OCI-LY3 (cell line): ENCODE measurements at regions not wholly inside any gene's neighbourhood (a gene's known extent, or its start where the extent isn't known, plus 50 kb on each side); places are given as distances from the start of the nearest gene placed in this dataset.

Experiments used
- H2AFZ ChIP-seq: fragments of 200-600, 300-600 bp; shearing (Covaris generic); 2 replicates; pipeline ENCODE4 v1.6.0; 2014; ENCODE audit warnings: antibody characterized with exemption, low read depth, low read length
- H3K27ac ChIP-seq: fragments of 200-600, 300-600 bp; sonication (generic); 2 replicates; pipeline ENCODE4 v1.5.1; 2014; ENCODE audit warnings: mild to moderate bottlenecking, low read length, moderate library complexity, mixed read lengths
- H3K27me3 ChIP-seq: fragments of 200-600, 300-600 bp; sonication (generic); 2 replicates; pipeline ENCODE4 v1.6.1; 2014; ENCODE audit warnings: low read depth, low read length, mixed read lengths
- H3K36me3 ChIP-seq: fragments of 200-600, 300-600 bp; sonication (generic); replicated peaks from 2 replicates; pipeline ENCODE3; 2014; ENCODE audit warnings: low read depth, low read length, mixed read lengths
- H3K4me1 ChIP-seq: fragments of 300-600, 200-600 bp; sonication (generic); 2 replicates; pipeline ENCODE4 v1.6.1; 2014; ENCODE audit warnings: low read length, mixed read lengths
- H3K4me2 ChIP-seq: fragments of 200-600, 300-600 bp; sonication (generic); 2 replicates; pipeline ENCODE4 v1.6.1; 2014; ENCODE audit warnings: low read length, mixed read lengths
- H3K4me3 ChIP-seq: fragments of 300-600, 200-600 bp; sonication (generic); 2 replicates; pipeline ENCODE4 v1.5.1; 2014; ENCODE audit warnings: antibody characterized with exemption, mild to moderate bottlenecking, low read length, moderate library complexity
- H3K79me2 ChIP-seq: fragments of 300-600, 200-600 bp; shearing (Covaris generic); 2 replicates; pipeline ENCODE4 v1.6.1; 2014; ENCODE audit warnings: mild to moderate bottlenecking, low read length, mixed read lengths
- H3K9ac ChIP-seq: fragments of 300-600, 200-600 bp; shearing (Covaris generic); 2 replicates; pipeline ENCODE4 v1.6.0; 2014; ENCODE audit warnings: mild to moderate bottlenecking, low read length, moderate library complexity
- H3K9me3 ChIP-seq: fragments of 200-600, 300-600 bp; shearing (Covaris generic); 2 replicates; pipeline ENCODE4 v1.6.1; 2014; ENCODE audit warnings: low read length, mixed read lengths; ENCODE audit not compliant: insufficient read depth
- H4K20me1 ChIP-seq: fragments of 200-600, 300-600 bp; sonication (generic); 2 replicates; pipeline ENCODE4 v1.6.1; 2016; ENCODE audit warnings: low read length, mixed read lengths; ENCODE audit not compliant: insufficient read depth
- CTCF ChIP-seq: fragments of 200-600, 300-600 bp; sonication (generic); IDR thresholded peaks from 2 replicates; pipeline ENCODE4 v1.5.1; 2014; ENCODE audit warnings: antibody characterized with exemption, low read length, low read depth
- EZH2phosphoT487 ChIP-seq: fragments of 200-600 bp; shearing (Covaris generic); IDR thresholded peaks from 2 replicates; pipeline ENCODE4 v1.6.1; 2018; ENCODE audit warnings: antibody characterized with exemption, mixed run types, low read depth

- Histone ChIP-seq H3K79me2 (no peaks in the 10 kb centered on the region), H3K4me1 (no peaks in the 10 kb centered on the region), H3K27ac (no peak overlapping the region), H2AFZ (no peak overlapping the region), H3K9ac (no peak overlapping the region), H4K20me1 (no peaks in the 10 kb centered on the region), H3K36me3 (no peaks in the 10 kb centered on the region), H3K9me3 (no peaks in the 10 kb centered on the region), H3K4me2 (no peak overlapping the region), H3K27me3 (no peaks in the 10 kb centered on the region), H3K4me3 (no peak overlapping the region)
- no peak for TF ChIP-seq CTCF
- TF ChIP-seq EZH2phosphoT487 = no peak
Measured at GRCh38 chr6:170229851-170230519, 60.9 kb downstream of the DLL1 start.

- H3K79me2 ChIP-seq = no peaks in the 10 kb centered on the region
- H3K4me3 ChIP-seq = no peak overlapping the region
- no peaks in the 10 kb centered on the region for H3K9me3 ChIP-seq
- H3K27me3 ChIP-seq = no peaks in the 10 kb centered on the region
- H3K4me1 ChIP-seq = no peaks in the 10 kb centered on the region
- no peak overlapping the region for H3K4me2 ChIP-seq
- no peak overlapping the region for H3K9ac ChIP-seq
- TF ChIP-seq EZH2phosphoT487 (no peak), CTCF (no peak)
- H3K36me3 ChIP-seq = no peaks in the 10 kb centered on the region
- no peak overlapping the region for H3K27ac ChIP-seq
- H2AFZ ChIP-seq = no peak overlapping the region
- H4K20me1 ChIP-seq = no peaks in the 10 kb centered on the region
Measured at GRCh38 chr6:170229396-170229795, 61.5 kb downstream of the DLL1 start.

GRCh38 chr6:170228946-170229310 is 62.0 kb downstream of the DLL1 start:
- Histone ChIP-seq H3K9ac (no peak overlapping the region), H2AFZ (no peak overlapping the region), H3K27me3 (no peaks in the 10 kb centered on the region), H3K4me3 (no peak overlapping the region), H3K36me3 (no peaks in the 10 kb centered on the region), H3K4me2 (no peak overlapping the region), H3K27ac (no peak overlapping the region), H3K9me3 (no peaks in the 10 kb centered on the region), H4K20me1 (no peaks in the 10 kb centered on the region), H3K4me1 (no peaks in the 10 kb centered on the region), H3K79me2 (no peaks in the 10 kb centered on the region)
- TF ChIP-seq EZH2phosphoT487 = no peak
- TF ChIP-seq CTCF = no peak

- Histone ChIP-seq H3K36me3 (no peaks in the 10 kb centered on the region), H3K4me2 (no peak overlapping the region), H2AFZ (no peak overlapping the region), H3K27me3 (no peaks in the 10 kb centered on the region), H3K9ac (no peak overlapping the region), H3K9me3 (no peaks in the 10 kb centered on the region), H3K27ac (no peak overlapping the region), H4K20me1 (no peaks in the 10 kb centered on the region), H3K4me3 (no peak overlapping the region), H3K79me2 (no peaks in the 10 kb centered on the region), H3K4me1 (no peaks in the 10 kb centered on the region)
- TF ChIP-seq CTCF (no peak), EZH2phosphoT487 (no peak)
Measured at GRCh38 chr6:170227996-170228945, 62.6 kb downstream of the DLL1 start.
